ENCODE measurements at regions not wholly inside any gene's neighbourhood (a gene's known extent, or its start where the extent isn't known, plus 50 kb on each side); places are given as distances from the start of the nearest gene placed in this dataset.

GRCh38 chr21:16406355-16406754, 676.6 kb downstream of the USP25 start:
- no peak overlapping the region for H3K27ac Mint-ChIP-seq
- no peaks in the 10 kb centered on the region for H3K27me3 Mint-ChIP-seq
- peaks cover 20% of the 10 kb centered on the region for H3K9me3 Mint-ChIP-seq
- H3K4me3 Mint-ChIP-seq = no peak overlapping the region
- H3K4me1 Mint-ChIP-seq (ENCODE audit: low read depth) = no peaks in the 10 kb centered on the region
- intact Hi-C loops (cut with micrococcal nuclease) = no loop called here
- H3K36me3 Mint-ChIP-seq (ENCODE audit: low read depth) = no peaks in the 10 kb centered on the region

DNA sequence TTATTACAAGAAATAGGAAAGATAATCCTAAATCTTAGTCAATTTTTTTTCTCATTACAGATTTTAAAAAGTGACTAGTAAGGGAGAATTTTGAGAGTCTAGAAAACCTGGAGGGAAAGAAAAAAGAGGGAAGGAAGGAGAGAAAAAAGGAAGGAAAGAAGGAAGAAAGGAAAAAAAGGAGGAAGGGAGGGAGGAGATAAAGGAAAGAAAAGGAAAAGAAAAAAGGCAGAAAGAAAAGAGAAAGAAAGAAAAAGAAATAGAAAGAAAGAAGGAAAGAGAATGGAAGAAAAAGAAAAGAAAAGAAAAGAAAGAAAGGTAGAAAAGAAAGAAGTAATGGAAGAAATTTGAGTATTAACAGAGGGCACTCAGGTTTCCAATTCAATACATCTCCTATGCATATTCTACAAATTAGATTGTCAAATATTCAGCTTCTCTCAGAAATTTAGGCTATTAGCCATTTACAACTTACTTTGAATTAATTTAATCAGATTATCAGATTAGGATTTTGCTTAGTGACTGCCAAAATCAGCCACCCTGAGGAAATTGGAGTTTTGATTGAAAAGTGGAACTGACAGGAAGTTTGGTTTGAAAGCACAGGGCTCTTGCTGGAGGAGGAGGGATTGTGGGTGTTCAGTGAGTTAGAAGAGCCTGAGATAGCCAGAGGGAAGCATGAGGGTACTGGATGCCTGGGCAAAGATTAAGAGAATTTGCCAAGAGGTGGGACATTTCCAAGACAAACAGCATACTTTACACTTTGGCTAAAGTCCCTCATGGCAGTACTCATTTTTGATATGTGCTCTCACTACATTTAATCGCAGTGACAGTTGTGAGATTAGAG, 677.8 kb downstream of the USP25 start:
- H3K36me3 Mint-ChIP-seq (ENCODE audit: low read depth) = no peaks in the 10 kb centered on the region
- H3K9me3 Mint-ChIP-seq = peaks cover 16% of the 10 kb centered on the region
- H3K4me1 Mint-ChIP-seq (ENCODE audit: low read depth) = no peaks in the 10 kb centered on the region
- no peak overlapping the region for H3K27ac Mint-ChIP-seq
- intact Hi-C loops (cut with micrococcal nuclease) = no loop called here
- no peaks in the 10 kb centered on the region for H3K27me3 Mint-ChIP-seq
- H3K4me3 Mint-ChIP-seq = no peak overlapping the region

- Mint-ChIP-seq H3K9me3 (peaks cover 16% of the 10 kb centered on the region), H3K4me1 (ENCODE audit: low read depth) (no peaks in the 10 kb centered on the region)
- intact Hi-C loops (cut with micrococcal nuclease) = no loop called here
Measured at GRCh38 chr21:16408280-16408679, 678.5 kb downstream of the USP25 start.

GRCh38 chr21:16409352-16409751, 679.6 kb downstream of the USP25 start:
- H3K4me3 Mint-ChIP-seq = no peak overlapping the region
- H3K36me3 Mint-ChIP-seq (ENCODE audit: low read depth) = no peaks in the 10 kb centered on the region
- intact Hi-C loops (cut with micrococcal nuclease) = no loop called here
- no peaks in the 10 kb centered on the region for H3K27me3 Mint-ChIP-seq
- H3K27ac Mint-ChIP-seq = no peak overlapping the region
- H3K4me1 Mint-ChIP-seq (ENCODE audit: low read depth) = no peaks in the 10 kb centered on the region
- peaks cover 9% of the 10 kb centered on the region for H3K9me3 Mint-ChIP-seq

More at GRCh38 chr21:16408280-16408679, 678.5 kb downstream of the USP25 start:
- no peak overlapping the region for H3K4me3 Mint-ChIP-seq
- no peaks in the 10 kb centered on the region for H3K27me3 Mint-ChIP-seq
- H3K27ac Mint-ChIP-seq = no peak overlapping the region
- no peaks in the 10 kb centered on the region for H3K36me3 Mint-ChIP-seq (ENCODE audit: low read depth)

- H3K36me3 Mint-ChIP-seq (ENCODE audit: low read depth) = no peaks in the 10 kb centered on the region
- no peaks in the 10 kb centered on the region for H3K4me1 Mint-ChIP-seq (ENCODE audit: low read depth)
- H3K9me3 Mint-ChIP-seq = peaks cover 10% of the 10 kb centered on the region
- H3K27me3 Mint-ChIP-seq = no peaks in the 10 kb centered on the region
- no peak overlapping the region for H3K27ac Mint-ChIP-seq
- no peak overlapping the region for H3K4me3 Mint-ChIP-seq
- intact Hi-C loops (cut with micrococcal nuclease) = no loop called here
Measured at GRCh38 chr21:16418226-16418625, 688.4 kb downstream of the USP25 start.

- Mint-ChIP-seq H3K27me3 (no peaks in the 10 kb centered on the region), H3K27ac (no peak overlapping the region), H3K36me3 (ENCODE audit: low read depth) (no peaks in the 10 kb centered on the region), H3K4me1 (ENCODE audit: low read depth) (no peaks in the 10 kb centered on the region), H3K4me3 (no peak overlapping the region), H3K9me3 (peaks cover 10% of the 10 kb centered on the region)
- intact Hi-C loops (cut with micrococcal nuclease) = no loop called here
Measured at GRCh38 chr21:16418642-16419041, 688.9 kb downstream of the USP25 start.

DNA sequence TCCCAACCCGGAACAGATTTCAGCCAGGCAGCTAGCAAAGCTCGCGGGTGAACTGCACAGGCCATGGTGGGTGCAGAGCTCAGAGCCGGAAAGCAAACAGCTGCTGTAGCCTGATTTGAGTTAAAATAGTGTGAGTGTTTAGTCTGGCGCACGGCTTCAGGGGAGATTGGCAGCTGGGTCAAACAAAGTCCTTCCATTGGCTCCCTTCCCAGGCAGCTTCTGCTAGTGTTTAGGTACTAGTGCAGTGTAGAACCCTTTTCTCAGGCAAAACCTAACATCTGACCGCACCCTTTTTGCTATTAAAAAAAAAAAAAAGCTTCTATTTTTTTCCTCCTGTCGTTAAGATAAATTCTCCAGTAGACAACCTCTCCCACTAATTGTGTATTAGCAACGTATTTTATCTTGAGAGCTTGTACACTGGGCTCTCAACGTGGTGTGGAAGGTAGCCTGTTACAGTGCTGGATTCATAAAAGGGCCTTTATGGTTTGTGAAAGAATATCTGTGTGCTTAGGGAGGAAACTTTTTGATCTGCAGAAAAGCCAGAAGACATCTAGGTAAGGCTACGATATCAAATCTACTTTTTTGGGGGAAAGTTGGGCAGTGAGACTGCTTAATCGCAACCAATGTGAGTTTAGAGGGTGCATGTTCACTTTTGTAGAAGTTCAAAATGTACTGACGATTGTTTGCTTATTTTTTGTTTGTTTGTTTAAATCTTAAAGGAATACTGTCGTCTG, 689.6 kb downstream of the USP25 start:
- H3K4me3 Mint-ChIP-seq = no peak overlapping the region

DNA sequence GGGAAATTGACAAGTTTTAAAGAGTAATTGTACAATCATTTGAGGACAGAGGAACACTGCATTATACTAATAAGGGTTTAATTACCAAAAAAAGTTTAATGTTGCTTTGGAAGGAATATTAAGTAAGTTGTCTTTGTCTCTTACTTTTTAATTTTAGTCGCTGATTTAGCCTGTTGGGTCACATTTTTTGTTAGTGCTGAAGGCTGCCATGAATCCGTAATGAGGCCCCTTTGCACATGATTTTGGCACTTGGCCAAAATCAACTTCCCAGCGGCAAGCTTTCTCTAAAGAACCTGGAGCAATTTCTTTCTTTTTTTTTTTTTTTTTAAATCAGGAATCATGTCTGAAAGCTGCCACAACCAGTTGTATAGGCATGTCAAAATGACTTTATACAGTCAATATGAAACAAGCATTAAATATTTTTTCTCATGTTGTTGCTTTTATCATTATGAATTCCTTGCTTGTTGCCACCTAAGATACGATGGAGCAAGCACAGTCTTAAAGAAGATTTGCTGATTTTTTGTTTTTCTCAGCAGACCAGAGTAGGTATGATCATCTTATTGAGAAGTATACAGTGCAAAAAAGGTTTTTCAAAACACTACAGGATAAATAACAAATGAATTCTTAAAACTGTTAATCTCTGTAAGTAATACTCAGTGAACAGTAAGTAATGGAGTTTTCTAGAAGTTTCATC, 690.4 kb downstream of the USP25 start:
- H3K4me3 Mint-ChIP-seq = no peak overlapping the region
- no peaks in the 10 kb centered on the region for H3K4me1 Mint-ChIP-seq (ENCODE audit: low read depth)
- H3K27ac Mint-ChIP-seq = no peak overlapping the region
- H3K9me3 Mint-ChIP-seq = peaks cover 10% of the 10 kb centered on the region
- no peaks in the 10 kb centered on the region for H3K27me3 Mint-ChIP-seq
- no peaks in the 10 kb centered on the region for H3K36me3 Mint-ChIP-seq (ENCODE audit: low read depth)
- intact Hi-C loops (cut with micrococcal nuclease) = no loop called here

More for the DNA sequence above, 689.6 kb downstream of the USP25 start:
- intact Hi-C loops (cut with micrococcal nuclease) = no loop called here
- Mint-ChIP-seq H3K36me3 (ENCODE audit: low read depth) (no peaks in the 10 kb centered on the region), H3K9me3 (peaks cover 10% of the 10 kb centered on the region), H3K27ac (no peak overlapping the region), H3K27me3 (no peaks in the 10 kb centered on the region), H3K4me1 (ENCODE audit: low read depth) (no peaks in the 10 kb centered on the region)

DNA sequence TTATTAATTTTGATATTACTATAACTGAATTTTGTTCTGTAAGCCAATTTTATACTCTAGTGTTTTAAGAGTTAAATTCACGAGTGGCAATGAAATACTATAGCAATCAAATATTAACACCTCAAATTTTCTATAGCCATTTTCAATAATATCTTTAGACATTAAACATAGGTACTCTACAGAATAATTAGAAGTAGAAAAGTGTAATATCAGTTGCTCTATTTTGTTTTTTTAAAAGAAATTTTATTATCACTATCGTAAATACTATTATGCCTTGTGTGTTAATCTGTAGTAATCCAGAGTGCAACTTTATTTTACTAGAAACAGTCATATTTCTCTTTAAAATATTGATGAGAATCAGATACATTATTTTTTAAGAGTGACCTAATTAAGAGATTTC, 691.2 kb downstream of the USP25 start:
- Mint-ChIP-seq H3K9me3 (peaks cover 8% of the 10 kb centered on the region), H3K36me3 (ENCODE audit: low read depth) (no peaks in the 10 kb centered on the region), H3K27me3 (no peaks in the 10 kb centered on the region), H3K4me1 (ENCODE audit: low read depth) (no peaks in the 10 kb centered on the region), H3K27ac (no peak overlapping the region), H3K4me3 (no peak overlapping the region)
- intact Hi-C loops (cut with micrococcal nuclease) = no loop called here

GRCh38 chr21:16421965-16422364, 692.2 kb downstream of the USP25 start:
- Mint-ChIP-seq H3K36me3 (ENCODE audit: low read depth) (no peaks in the 10 kb centered on the region), H3K4me3 (no peak overlapping the region), H3K27me3 (no peaks in the 10 kb centered on the region), H3K27ac (no peak overlapping the region), H3K4me1 (ENCODE audit: low read depth) (no peaks in the 10 kb centered on the region), H3K9me3 (no peaks in the 10 kb centered on the region)
- intact Hi-C loops (cut with micrococcal nuclease) = no loop called here

GRCh38 chr21:16422702-16423101, 692.9 kb downstream of the USP25 start:
- Mint-ChIP-seq H3K4me1 (ENCODE audit: low read depth) (no peaks in the 10 kb centered on the region), H3K9me3 (no peaks in the 10 kb centered on the region), H3K36me3 (ENCODE audit: low read depth) (no peaks in the 10 kb centered on the region), H3K4me3 (no peak overlapping the region), H3K27ac (no peak overlapping the region), H3K27me3 (no peaks in the 10 kb centered on the region)
- intact Hi-C loops (cut with micrococcal nuclease) = no loop called here

DNA sequence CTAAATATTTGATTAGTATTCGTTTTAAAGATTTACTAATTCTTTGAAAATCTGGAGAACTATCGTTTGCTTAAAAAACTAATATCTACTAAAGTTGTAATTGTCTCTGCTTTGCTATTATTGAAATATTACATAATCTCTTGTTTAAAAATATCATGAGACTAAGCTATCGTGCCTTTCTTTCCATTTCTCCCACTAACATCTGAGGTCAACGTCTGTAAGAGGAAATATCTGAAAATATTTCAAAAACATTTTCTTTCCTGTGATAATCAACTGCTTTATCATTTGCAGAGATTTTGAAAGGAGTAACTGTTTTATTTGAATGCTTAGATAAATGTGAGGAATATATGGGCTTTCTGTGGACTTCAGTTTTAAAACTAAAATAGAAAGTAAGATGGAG, 694.1 kb downstream of the USP25 start:
- Mint-ChIP-seq H3K9me3 (no peaks in the 10 kb centered on the region), H3K4me1 (ENCODE audit: low read depth) (no peaks in the 10 kb centered on the region), H3K36me3 (ENCODE audit: low read depth) (no peaks in the 10 kb centered on the region), H3K4me3 (no peak overlapping the region), H3K27ac (no peak overlapping the region), H3K27me3 (no peaks in the 10 kb centered on the region)
- intact Hi-C loops (cut with micrococcal nuclease) = no loop called here

DNA sequence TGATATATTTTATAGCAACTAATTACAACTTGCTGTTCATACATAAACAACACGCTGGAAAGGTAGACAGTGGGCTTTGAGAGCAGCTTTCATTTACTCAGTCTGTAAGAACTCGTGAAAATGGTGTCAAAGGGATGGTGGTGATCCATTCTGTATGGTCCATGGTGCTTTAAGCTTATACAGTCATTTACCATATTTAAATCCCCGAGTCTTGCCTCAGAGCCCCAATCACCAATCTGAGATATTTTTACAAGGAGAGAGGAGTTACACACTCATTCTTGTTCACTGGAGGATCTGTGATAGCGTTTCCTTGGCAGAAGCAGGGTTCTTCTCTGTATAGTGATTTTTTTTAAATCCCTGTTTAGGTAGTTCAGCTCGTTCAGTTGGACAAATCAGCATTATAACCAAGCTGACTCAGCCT, 694.6 kb downstream of the USP25 start:
- no peak overlapping the region for H3K4me3 Mint-ChIP-seq
- no peaks in the 10 kb centered on the region for H3K4me1 Mint-ChIP-seq (ENCODE audit: low read depth)
- no peaks in the 10 kb centered on the region for H3K9me3 Mint-ChIP-seq
- no peak overlapping the region for H3K27ac Mint-ChIP-seq
- no peaks in the 10 kb centered on the region for H3K27me3 Mint-ChIP-seq
- no peaks in the 10 kb centered on the region for H3K36me3 Mint-ChIP-seq (ENCODE audit: low read depth)
- intact Hi-C loops (cut with micrococcal nuclease) = no loop called here

DNA sequence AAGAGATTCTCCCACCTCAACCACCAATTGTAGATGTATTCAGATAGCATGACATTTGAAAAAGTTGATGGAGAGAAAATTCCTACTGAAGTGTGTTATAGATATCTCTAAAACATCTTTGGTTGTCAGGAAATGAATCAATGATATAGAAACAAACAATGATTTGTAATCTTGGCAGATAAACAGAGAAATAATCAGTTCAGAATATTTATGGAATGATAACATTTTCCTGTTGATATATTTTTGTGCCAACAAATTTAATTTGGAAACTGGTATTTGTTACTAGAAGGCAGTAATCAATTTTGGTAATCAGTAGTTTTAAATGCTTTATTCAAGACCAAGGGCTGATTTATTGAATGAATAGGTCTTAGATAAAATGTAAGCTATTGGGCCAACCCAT, 695.6 kb downstream of the USP25 start:
- no peaks in the 10 kb centered on the region for H3K27me3 Mint-ChIP-seq
- H3K27ac Mint-ChIP-seq = no peak overlapping the region
- H3K9me3 Mint-ChIP-seq = no peaks in the 10 kb centered on the region
- H3K36me3 Mint-ChIP-seq (ENCODE audit: low read depth) = no peaks in the 10 kb centered on the region
- no peaks in the 10 kb centered on the region for H3K4me1 Mint-ChIP-seq (ENCODE audit: low read depth)
- no peak overlapping the region for H3K4me3 Mint-ChIP-seq
- intact Hi-C loops (cut with micrococcal nuclease) = no loop called here

Data from dendritic cell treated with granulocyte-macrophage colony-stimulating factor and Interleukin-4, amounts not matched to agents 40 ng/mL and 50 ng/mL, for 4 days (primary cell).